A549 (cell line): ENCODE measurements at regions not wholly inside any gene's neighbourhood (a gene's known extent, or its start where the extent isn't known, plus 50 kb on each side); places are given as distances from the start of the nearest gene placed in this dataset.

Experiments used
- ATAC-seq, 2 experiments: fragments of 200-7000 bp in 1 of 2; fragments of >200 bp in 1 of 2; cut with Nextera tagmentation in 1 of 2; cut with Tn5 transposase in 1 of 2; 3 replicates each; pipeline versions ENCODE4 v1.8.0 to v1.9.1; 2018 to 2020; ENCODE audit warnings: mild to moderate bottlenecking in 1 of 2, moderate library complexity in 1 of 2
- CTCF ChIA-PET: fragments of 300-600 bp; sonication (Branson Sonifier 250); formaldehyde crosslinking; extraction: SDS; loops from one replicate; lab custom pipeline; 2021; ENCODE audit warnings: antibody characterized with exemption, inconsistent platforms; lab: Yijun Ruan, JAX
- POLR2A ChIA-PET: fragments of 350-600 bp; formaldehyde crosslinking; extraction: SDS; loops from one replicate; lab custom pipeline; 2021; ENCODE audit warnings: antibody characterized with exemption, inconsistent platforms; lab: Yijun Ruan, JAX
- DNase-seq, 2 experiments: peaks; one replicate each; pipeline versions ENCODE4 v3.0.0 to v3.0.0-alpha.2; 2011 to 2016; ENCODE audit warnings: low read depth in 1 of 2, low spot score in 1 of 2
- FAIRE-seq: peaks from 2 replicates; lab custom pipeline; 2011; peaks lifted over from hg19 to GRCh38; lab: Jason Lieb, UNC
- H3K27ac ChIP-seq, 2 experiments: fragments of >200 bp; sonication (Bioruptor Twin); formaldehyde crosslinking; 3 replicates each; pipeline ENCODE4 v1.5.1; 2016 to 2017
- H3K4me1 ChIP-seq: fragments of >200 bp; sonication (Bioruptor Twin); formaldehyde crosslinking; 3 replicates; pipeline ENCODE4 v1.6.1; 2016
- H3K4me2 ChIP-seq: fragments of >200 bp; sonication (Bioruptor Twin); formaldehyde crosslinking; 3 replicates; pipeline ENCODE4 v1.6.1; 2016
- H3K4me3 ChIP-seq: fragments of >200 bp; sonication (Bioruptor Twin); formaldehyde crosslinking; 3 replicates; pipeline ENCODE4 v1.5.1; 2016
- H3K9me3 ChIP-seq: fragments of >200 bp; sonication (Bioruptor Twin); formaldehyde crosslinking; 3 replicates; pipeline ENCODE4 v1.6.1; 2016
- CBX2 ChIP-seq: fragments of 200-600 bp; sonication (generic); IDR thresholded peaks from 2 replicates; pipeline ENCODE4 v1.6.1; 2016; ENCODE audit warnings: low read depth, mild to moderate bottlenecking, borderline replicate concordance
- FOXS1 ChIP-seq: fragments of 250-450 bp; sonication (Bioruptor Pico); IDR thresholded peaks from 2 replicates; pipeline ENCODE4 v1.5.0; 2020; ENCODE audit warnings: mild to moderate bottlenecking, moderate library complexity
- HOXA7 ChIP-seq: fragments of 250-450 bp; sonication (Bioruptor Pico); IDR thresholded peaks from 2 replicates; pipeline ENCODE4 v1.5.0; 2020; ENCODE audit warnings: mild to moderate bottlenecking, moderate library complexity
- JUNB ChIP-seq: fragments of >200 bp; sonication (Bioruptor Twin); formaldehyde crosslinking; IDR thresholded peaks from 2 replicates; pipeline ENCODE4 v1.6.1; 2016
- KDM1A ChIP-seq: fragments of 200-600 bp; sonication (generic); IDR thresholded peaks from 2 replicates; pipeline ENCODE4 v1.6.1; 2016; ENCODE audit warnings: low read depth, mild to moderate bottlenecking
- NFE2L2 ChIP-seq: fragments of 150-350 bp; conservative IDR thresholded peaks from 2 replicates; pipeline ENCODE4 v1.6.1; 2014; ENCODE audit warnings: low read length
- POLR2A ChIP-seq: IDR thresholded peaks from 2 replicates; pipeline ENCODE4 v1.6.1; 2012; ENCODE audit warnings: mild to moderate bottlenecking, low read length
- POLR2AphosphoS2 ChIP-seq: conservative IDR thresholded peaks from 2 replicates; pipeline ENCODE4 v1.6.1; 2012; ENCODE audit warnings: low read length, improper control_type of control experiment, inconsistent platforms
- RAD21 ChIP-seq, 2 experiments: fragments of >200 bp in 1 of 2; sonication (Bioruptor Twin) in 1 of 2; formaldehyde crosslinking in 1 of 2; IDR thresholded peaks in 1 of 2; conservative IDR thresholded peaks in 1 of 2; 2 replicates in 1 of 2; 3 replicates in 1 of 2; pipeline ENCODE4 v1.6.1; 2012 to 2018; ENCODE audit warnings: inconsistent platforms in 1 of 2
- RARB ChIP-seq: fragments of 250-450 bp; sonication (Bioruptor Pico); IDR thresholded peaks from 2 replicates; pipeline ENCODE4 v1.8.0; 2021; ENCODE audit warnings: mild to moderate bottlenecking, moderate library complexity
- RFX5 ChIP-seq: fragments of 450-650 bp; IDR thresholded peaks from 2 replicates; pipeline ENCODE4 v1.7.1; 2014; ENCODE audit warnings: antibody characterized with exemption, mild to moderate bottlenecking, moderate library complexity
- RNF2 ChIP-seq: fragments of 200-600 bp; sonication (generic); IDR thresholded peaks from 2 replicates; pipeline ENCODE4 v1.6.1; 2016; ENCODE audit warnings: low read depth, mild to moderate bottlenecking, antibody characterized with exemption, moderate library complexity, borderline replicate concordance
- SMC3 ChIP-seq: fragments of >200 bp; sonication (Bioruptor Twin); formaldehyde crosslinking; IDR thresholded peaks from 3 replicates; pipeline ENCODE4 v1.6.1; 2018; ENCODE audit warnings: inconsistent platforms
- TFCP2L1 ChIP-seq: fragments of 250-450 bp; sonication (Bioruptor Pico); IDR thresholded peaks from 2 replicates; pipeline ENCODE4 v1.5.0; 2021; ENCODE audit warnings: mild to moderate bottlenecking
- TP53 ChIP-seq: fragments of 250-450 bp; sonication (Bioruptor Pico); IDR thresholded peaks from 2 replicates; pipeline ENCODE4 v1.5.0; 2021; ENCODE audit warnings: mild to moderate bottlenecking, moderate library complexity
- ZFP36 ChIP-seq: fragments of 450-650 bp; IDR thresholded peaks from 2 replicates; pipeline ENCODE4 v1.6.1; 2014; ENCODE audit warnings: borderline replicate concordance; ENCODE audit not compliant: partially characterized antibody
- ZNF302 ChIP-seq: fragments of 250-450 bp; sonication (Bioruptor Pico); IDR thresholded peaks from 2 replicates; pipeline ENCODE4 v1.9.0; 2021; ENCODE audit warnings: inconsistent platforms, mild to moderate bottlenecking, moderate library complexity
- WGBS: methylation state at CpG from one replicate; pipeline ENCODE4 v1.1.6; 2017; ENCODE audit errors: missing lambda C conversion rate; 5-methylcytosine and 5-hydroxymethylcytosine counted together
- TF ChIP-seq, protein P1 (sequence below): IDR thresholded peaks from 2 replicates; pipeline ENCODE4 v1.6.1; 2012
- TF ChIP-seq, protein P2 (sequence below): fragments of 250-450 bp; sonication (Bioruptor Pico); IDR thresholded peaks from 2 replicates; pipeline ENCODE4 v1.5.0; 2021; ENCODE audit warnings: mild to moderate bottlenecking, moderate library complexity, borderline replicate concordance
- TF ChIP-seq, protein P3 (sequence below): fragments of 200-600 bp; sonication (generic); IDR thresholded peaks from 2 replicates; pipeline ENCODE4 v1.6.1; 2016; ENCODE audit warnings: antibody characterized with exemption, mild to moderate bottlenecking, moderate library complexity
- TF ChIP-seq, protein P4 (sequence below): IDR thresholded peaks from 2 replicates; pipeline ENCODE4 v1.6.1; 2012

DNA sequence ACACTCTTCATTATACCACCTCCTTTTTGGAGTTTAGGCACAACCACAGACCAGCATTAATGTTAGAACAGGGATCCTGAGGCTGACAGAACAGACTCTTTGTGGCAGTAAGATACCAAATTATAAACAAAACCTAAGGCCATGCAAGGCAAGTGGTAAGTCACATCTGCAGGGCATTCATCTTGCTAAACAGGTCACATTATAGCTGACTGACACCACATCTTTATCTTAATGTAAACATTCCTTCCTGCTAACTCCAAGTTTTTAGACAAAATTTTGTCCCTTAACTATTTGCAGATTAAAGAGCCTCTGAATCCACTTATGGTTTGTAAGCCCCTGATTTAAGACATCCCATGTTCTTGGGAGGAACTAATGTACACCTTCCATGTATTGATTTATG is 500.6 kb downstream of the PYDC2 start:
- ChIA-PET CTCF (no interaction called here), POLR2A (no interaction called here)
- ATAC-seq (no peak), FAIRE-seq (no peak)
- no peak overlapping the region for H3K4me2 ChIP-seq
- no peak overlapping the region for H3K27ac ChIP-seq
- H3K4me3 ChIP-seq = no peak overlapping the region
- TF ChIP-seq, protein P1, sequence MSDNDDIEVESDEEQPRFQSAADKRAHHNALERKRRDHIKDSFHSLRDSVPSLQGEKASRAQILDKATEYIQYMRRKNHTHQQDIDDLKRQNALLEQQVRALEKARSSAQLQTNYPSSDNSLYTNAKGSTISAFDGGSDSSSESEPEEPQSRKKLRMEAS = no peak
- TF ChIP-seq RNF2 (no peak), HOXA7 (CRISPR knock-in tag) (no peak)
- TF ChIP-seq, all 56 proteins: peak for 0
- Histone ChIP-seq H3K9me3 (no peaks in the 10 kb centered on the region), H3K4me1 (no peaks in the 10 kb centered on the region)
- no peak for DNase-seq

DNA sequence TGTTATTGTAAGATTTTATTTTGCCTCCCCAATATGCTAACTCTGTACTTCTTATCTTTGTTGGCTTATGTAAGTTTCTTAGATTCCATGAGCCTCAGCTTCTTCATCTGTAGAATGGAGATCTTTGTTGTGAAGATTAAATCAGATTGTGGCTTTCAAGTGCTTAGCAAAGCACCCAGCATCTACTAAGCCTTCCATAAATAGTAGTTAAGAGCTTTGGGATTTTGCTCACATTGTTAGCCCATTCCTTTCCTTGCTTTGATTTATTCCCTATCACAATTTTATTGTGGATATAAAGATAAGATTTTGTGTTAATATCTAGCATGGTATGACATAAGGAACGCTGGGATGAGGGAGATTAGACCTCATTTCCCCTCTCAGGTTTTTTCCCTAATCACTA is 501.4 kb downstream of the PYDC2 start:
- no peak for FAIRE-seq
- 4% methylated on average over 1 of the region's 1 CpG for WGBS
- H3K9me3 ChIP-seq = no peaks in the 10 kb centered on the region
- ATAC-seq = no peak
- TF ChIP-seq FOXS1 (CRISPR knock-in tag) = no peak
- TF ChIP-seq RARB (CRISPR knock-in tag) = no peak
- no peak for TF ChIP-seq POLR2AphosphoS2
- TF ChIP-seq CBX2 = no peak
- TF ChIP-seq, protein P2, sequence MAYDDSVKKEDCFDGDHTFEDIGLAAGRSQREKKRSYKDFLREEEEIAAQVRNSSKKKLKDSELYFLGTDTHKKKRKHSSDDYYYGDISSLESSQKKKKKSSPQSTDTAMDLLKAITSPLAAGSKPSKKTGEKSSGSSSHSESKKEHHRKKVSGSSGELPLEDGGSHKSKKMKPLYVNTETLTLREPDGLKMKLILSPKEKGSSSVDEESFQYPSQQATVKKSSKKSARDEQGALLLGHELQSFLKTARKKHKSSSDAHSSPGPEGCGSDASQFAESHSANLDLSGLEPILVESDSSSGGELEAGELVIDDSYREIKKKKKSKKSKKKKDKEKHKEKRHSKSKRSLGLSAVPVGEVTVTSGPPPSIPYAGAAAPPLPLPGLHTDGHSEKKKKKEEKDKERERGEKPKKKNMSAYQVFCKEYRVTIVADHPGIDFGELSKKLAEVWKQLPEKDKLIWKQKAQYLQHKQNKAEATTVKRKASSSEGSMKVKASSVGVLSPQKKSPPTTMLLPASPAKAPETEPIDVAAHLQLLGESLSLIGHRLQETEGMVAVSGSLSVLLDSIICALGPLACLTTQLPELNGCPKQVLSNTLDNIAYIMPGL = no peak
- TF ChIP-seq, protein P3, sequence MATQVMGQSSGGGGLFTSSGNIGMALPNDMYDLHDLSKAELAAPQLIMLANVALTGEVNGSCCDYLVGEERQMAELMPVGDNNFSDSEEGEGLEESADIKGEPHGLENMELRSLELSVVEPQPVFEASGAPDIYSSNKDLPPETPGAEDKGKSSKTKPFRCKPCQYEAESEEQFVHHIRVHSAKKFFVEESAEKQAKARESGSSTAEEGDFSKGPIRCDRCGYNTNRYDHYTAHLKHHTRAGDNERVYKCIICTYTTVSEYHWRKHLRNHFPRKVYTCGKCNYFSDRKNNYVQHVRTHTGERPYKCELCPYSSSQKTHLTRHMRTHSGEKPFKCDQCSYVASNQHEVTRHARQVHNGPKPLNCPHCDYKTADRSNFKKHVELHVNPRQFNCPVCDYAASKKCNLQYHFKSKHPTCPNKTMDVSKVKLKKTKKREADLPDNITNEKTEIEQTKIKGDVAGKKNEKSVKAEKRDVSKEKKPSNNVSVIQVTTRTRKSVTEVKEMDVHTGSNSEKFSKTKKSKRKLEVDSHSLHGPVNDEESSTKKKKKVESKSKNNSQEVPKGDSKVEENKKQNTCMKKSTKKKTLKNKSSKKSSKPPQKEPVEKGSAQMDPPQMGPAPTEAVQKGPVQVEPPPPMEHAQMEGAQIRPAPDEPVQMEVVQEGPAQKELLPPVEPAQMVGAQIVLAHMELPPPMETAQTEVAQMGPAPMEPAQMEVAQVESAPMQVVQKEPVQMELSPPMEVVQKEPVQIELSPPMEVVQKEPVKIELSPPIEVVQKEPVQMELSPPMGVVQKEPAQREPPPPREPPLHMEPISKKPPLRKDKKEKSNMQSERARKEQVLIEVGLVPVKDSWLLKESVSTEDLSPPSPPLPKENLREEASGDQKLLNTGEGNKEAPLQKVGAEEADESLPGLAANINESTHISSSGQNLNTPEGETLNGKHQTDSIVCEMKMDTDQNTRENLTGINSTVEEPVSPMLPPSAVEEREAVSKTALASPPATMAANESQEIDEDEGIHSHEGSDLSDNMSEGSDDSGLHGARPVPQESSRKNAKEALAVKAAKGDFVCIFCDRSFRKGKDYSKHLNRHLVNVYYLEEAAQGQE = no peak
- no peak for TF ChIP-seq SMC3
- TF ChIP-seq, protein P4, sequence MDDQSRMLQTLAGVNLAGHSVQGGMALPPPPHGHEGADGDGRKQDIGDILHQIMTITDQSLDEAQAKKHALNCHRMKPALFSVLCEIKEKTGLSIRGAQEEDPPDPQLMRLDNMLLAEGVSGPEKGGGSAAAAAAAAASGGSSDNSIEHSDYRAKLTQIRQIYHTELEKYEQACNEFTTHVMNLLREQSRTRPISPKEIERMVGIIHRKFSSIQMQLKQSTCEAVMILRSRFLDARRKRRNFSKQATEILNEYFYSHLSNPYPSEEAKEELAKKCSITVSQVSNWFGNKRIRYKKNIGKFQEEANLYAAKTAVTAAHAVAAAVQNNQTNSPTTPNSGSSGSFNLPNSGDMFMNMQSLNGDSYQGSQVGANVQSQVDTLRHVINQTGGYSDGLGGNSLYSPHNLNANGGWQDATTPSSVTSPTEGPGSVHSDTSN = no peak
- no peak for TF ChIP-seq POLR2A
- no peak for TF ChIP-seq NFE2L2
- no peak for TF ChIP-seq ZFP36
- TF ChIP-seq, all 56 proteins: peak for 0
- CTCF ChIA-PET = no interaction called here
- no peak overlapping the region for H3K4me3 ChIP-seq
- no peaks in the 10 kb centered on the region for H3K4me1 ChIP-seq
- H3K4me2 ChIP-seq = no peak overlapping the region
- H3K27ac ChIP-seq = no peak overlapping the region
- DNase-seq = no peak
- POLR2A ChIA-PET = no interaction called here

DNA sequence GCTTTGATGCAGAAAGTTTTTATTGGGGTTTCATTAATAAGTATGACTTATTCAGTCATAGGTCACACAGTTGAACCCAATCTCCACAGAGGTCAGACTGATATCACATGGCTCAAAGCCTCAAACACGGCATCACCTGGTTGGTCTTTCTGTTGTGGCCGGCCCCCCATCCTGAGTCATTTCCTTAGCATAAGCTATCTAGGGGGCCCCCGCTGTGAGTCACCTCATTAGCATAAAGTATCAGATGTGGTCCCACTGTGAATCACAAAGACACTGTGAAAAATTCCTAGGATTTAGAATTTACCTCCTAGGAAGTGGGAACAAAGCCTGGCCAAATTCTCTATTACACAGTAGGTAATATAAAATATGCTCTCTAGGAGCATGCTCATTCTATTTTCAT is 502.2 kb downstream of the PYDC2 start:
- no peak for TF ChIP-seq RFX5
- no peak for TF ChIP-seq RAD21 (conservative IDR thresholded peaks at IDR 0.05 in 1 of 2, IDR thresholded peaks at IDR 0.05 in 1 of 2)
- no peak for TF ChIP-seq ZNF302 (CRISPR knock-in tag)
- no peak for TF ChIP-seq NFE2L2
- no peak for TF ChIP-seq KDM1A
- TF ChIP-seq TP53 (CRISPR knock-in tag) = no peak
- TF ChIP-seq TFCP2L1 = no peak
- no peak for TF ChIP-seq JUNB
- CTCF ChIA-PET = no interaction called here
- DNase-seq (no peak), ATAC-seq (no peak), FAIRE-seq (no peak)
- Histone ChIP-seq H3K9me3 (no peaks in the 10 kb centered on the region), H3K4me1 (no peaks in the 10 kb centered on the region), H3K4me2 (no peak overlapping the region), H3K27ac (no peak overlapping the region), H3K4me3 (no peak overlapping the region)
- WGBS = 28% methylated on average over 3 of the region's 3 CpGs
- POLR2A ChIA-PET = no interaction called here
